K562 (cell line): ENCODE measurements at regions not wholly inside any gene's neighbourhood (a gene's known extent, or its start where the extent isn't known, plus 50 kb on each side); places are given as distances from the start of the nearest gene placed in this dataset.

Source experiments
- CHD2 ChIP-seq: IDR thresholded peaks from 2 replicates; pipeline ENCODE4 v1.6.1; 2011; ENCODE audit warnings: low read depth, low read length
- IRF9 ChIP-seq: fragments of 450-650 bp; IDR thresholded peaks from 2 replicates; pipeline ENCODE4 v1.6.1; 2016; ENCODE audit warnings: missing biosample characterization, missing genetic modification characterization
- PATZ1 ChIP-seq: fragments of 250-450 bp; sonication (Bioruptor Pico); IDR thresholded peaks from 2 replicates; pipeline ENCODE4 v1.5.0; 2020; ENCODE audit warnings: mild to moderate bottlenecking, borderline replicate concordance
- TF ChIP-seq, protein P1 (sequence below), 3 experiments: IDR thresholded peaks in 2 of 3; conservative IDR thresholded peaks in 1 of 3; 2 replicates each; pipeline ENCODE4 v1.5.1; 2011 to 2012; ENCODE audit warnings: low read length in 3 of 3, mild to moderate bottlenecking in 3 of 3, control low read depth in 2 of 3, improper control_type of control experiment in 1 of 3, inconsistent platforms in 1 of 3, low read depth in 1 of 3, mixed read lengths in 1 of 3, moderate library complexity in 1 of 3; ENCODE audit not compliant: insufficient read depth in 2 of 3
- TF ChIP-seq, protein P2 (sequence below): sonication (generic); formaldehyde crosslinking; IDR thresholded peaks from 2 replicates; pipeline ENCODE4 v1.8.0; 2023; ENCODE audit warnings: mild to moderate bottlenecking, missing genetic modification reagents

- TF ChIP-seq PATZ1 (CRISPR knock-in tag) (no peak), IRF9 (tag) (no peak), CHD2 (no peak)
- TF ChIP-seq, protein P1, sequence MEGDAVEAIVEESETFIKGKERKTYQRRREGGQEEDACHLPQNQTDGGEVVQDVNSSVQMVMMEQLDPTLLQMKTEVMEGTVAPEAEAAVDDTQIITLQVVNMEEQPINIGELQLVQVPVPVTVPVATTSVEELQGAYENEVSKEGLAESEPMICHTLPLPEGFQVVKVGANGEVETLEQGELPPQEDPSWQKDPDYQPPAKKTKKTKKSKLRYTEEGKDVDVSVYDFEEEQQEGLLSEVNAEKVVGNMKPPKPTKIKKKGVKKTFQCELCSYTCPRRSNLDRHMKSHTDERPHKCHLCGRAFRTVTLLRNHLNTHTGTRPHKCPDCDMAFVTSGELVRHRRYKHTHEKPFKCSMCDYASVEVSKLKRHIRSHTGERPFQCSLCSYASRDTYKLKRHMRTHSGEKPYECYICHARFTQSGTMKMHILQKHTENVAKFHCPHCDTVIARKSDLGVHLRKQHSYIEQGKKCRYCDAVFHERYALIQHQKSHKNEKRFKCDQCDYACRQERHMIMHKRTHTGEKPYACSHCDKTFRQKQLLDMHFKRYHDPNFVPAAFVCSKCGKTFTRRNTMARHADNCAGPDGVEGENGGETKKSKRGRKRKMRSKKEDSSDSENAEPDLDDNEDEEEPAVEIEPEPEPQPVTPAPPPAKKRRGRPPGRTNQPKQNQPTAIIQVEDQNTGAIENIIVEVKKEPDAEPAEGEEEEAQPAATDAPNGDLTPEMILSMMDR (IDR thresholded peaks at IDR 0.05 in 2 of 3, conservative IDR thresholded peaks at IDR 0.05 in 1 of 3; ENCODE audit: insufficient read depth in 2 of 3, low read depth in 1 of 3, low read length in 3 of 3), result no peak
- TF ChIP-seq, protein P2, sequence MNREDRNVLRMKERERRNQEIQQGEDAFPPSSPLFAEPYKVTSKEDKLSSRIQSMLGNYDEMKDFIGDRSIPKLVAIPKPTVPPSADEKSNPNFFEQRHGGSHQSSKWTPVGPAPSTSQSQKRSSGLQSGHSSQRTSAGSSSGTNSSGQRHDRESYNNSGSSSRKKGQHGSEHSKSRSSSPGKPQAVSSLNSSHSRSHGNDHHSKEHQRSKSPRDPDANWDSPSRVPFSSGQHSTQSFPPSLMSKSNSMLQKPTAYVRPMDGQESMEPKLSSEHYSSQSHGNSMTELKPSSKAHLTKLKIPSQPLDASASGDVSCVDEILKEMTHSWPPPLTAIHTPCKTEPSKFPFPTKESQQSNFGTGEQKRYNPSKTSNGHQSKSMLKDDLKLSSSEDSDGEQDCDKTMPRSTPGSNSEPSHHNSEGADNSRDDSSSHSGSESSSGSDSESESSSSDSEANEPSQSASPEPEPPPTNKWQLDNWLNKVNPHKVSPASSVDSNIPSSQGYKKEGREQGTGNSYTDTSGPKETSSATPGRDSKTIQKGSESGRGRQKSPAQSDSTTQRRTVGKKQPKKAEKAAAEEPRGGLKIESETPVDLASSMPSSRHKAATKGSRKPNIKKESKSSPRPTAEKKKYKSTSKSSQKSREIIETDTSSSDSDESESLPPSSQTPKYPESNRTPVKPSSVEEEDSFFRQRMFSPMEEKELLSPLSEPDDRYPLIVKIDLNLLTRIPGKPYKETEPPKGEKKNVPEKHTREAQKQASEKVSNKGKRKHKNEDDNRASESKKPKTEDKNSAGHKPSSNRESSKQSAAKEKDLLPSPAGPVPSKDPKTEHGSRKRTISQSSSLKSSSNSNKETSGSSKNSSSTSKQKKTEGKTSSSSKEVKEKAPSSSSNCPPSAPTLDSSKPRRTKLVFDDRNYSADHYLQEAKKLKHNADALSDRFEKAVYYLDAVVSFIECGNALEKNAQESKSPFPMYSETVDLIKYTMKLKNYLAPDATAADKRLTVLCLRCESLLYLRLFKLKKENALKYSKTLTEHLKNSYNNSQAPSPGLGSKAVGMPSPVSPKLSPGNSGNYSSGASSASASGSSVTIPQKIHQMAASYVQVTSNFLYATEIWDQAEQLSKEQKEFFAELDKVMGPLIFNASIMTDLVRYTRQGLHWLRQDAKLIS (CRISPR knock-in tag), result no peak
These were observed 268.4 kb downstream of the ADGRG6 start for GRCh38 chr6:142570221-142570671.
